Cardiac fibroblast (primary cell): ENCODE measurements at regions not wholly inside any gene's neighbourhood (a gene's known extent, or its start where the extent isn't known, plus 50 kb on each side); places are given as distances from the start of the nearest gene placed in this dataset.
"Not testable (repeated sequence)": the region's sequence is repeated elsewhere in the genome, so short reads cannot be mapped to it uniquely, and the experiment has no call there.

Experiments
- DNase-seq, 2 donors: peaks; one replicate each; pipeline versions ENCODE4 v3.0.0 to v3.0.0-alpha.2; 2010; ENCODE audit warnings: low read depth in 2 of 2
- H3K4me3 ChIP-seq, 2 donors: replicated peaks in 1 of 2; 1 replicate in 1 of 2; 2 replicates in 1 of 2; pipeline ENCODE4 v1.5.1; 2011; ENCODE audit warnings: low read depth in 2 of 2, low read length in 2 of 2, mild to moderate bottlenecking in 2 of 2, moderate library complexity in 1 of 2
- CTCF ChIP-seq: IDR thresholded peaks from one replicate; pipeline ENCODE4 v1.5.1; 2011; ENCODE audit warnings: low read depth, mild to moderate bottlenecking, low read length, inconsistent platforms

DNA sequence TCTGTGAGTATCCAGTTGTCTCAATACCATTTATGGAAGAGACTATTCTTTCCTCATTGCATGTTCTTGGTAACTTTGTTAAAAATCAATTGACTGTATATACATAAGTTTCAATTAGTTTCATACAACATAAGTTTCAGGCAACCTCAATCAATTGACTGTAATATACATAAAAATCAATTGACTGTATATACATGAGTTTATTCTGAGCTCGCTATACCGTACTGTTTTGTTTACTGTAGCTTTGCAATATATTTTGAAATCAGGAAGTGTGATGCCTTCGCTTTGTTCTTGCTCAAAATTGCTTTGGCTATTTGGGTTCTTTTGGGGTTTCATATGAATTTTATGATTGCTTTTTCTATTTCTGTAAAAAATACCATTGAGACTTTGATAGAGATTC, 392.0 kb downstream of the BTG1 start:
- H3K4me3 ChIP-seq, result no peak overlapping the region
- no peak for TF ChIP-seq CTCF
- no peak for DNase-seq

GRCh38 chr12:91746976-91747375, 398.7 kb downstream of the BTG1 start:
- DNase-seq, result no peak
- H3K4me3 ChIP-seq, result no peak overlapping the region
- no peak for TF ChIP-seq CTCF

DNA sequence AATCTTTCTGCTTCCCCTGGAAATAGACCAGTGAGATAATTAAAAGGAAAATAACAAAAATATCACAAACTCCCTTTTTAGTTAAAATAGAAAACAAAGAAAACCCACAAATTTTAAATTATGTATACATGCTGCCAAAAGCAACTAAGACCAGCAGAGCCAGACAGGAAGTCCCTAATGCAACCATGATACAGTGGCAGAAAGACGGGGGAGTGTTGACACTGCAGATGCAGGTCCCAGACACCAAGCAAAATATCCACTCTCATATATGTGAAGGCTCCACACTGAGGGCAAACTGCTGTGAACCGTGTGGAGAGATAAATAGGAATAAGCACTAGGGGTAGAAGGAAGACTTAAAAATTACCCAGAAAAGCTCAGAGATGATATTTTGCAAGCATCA, 401.0 kb downstream of the BTG1 start:
- H3K4me3 ChIP-seq, result no peak overlapping the region
- TF ChIP-seq CTCF, result no peak
- DNase-seq, result no peak

GRCh38 chr12:91743704-91744321, 401.8 kb downstream of the BTG1 start:
- no peak for TF ChIP-seq CTCF
- H3K4me3 ChIP-seq, result no peak overlapping the region
- DNase-seq, result no peak

- H3K4me3 ChIP-seq, result no peak overlapping the region
- DNase-seq, result no peak
- no peak for TF ChIP-seq CTCF
Measured at GRCh38 chr12:91743280-91743679, 402.4 kb downstream of the BTG1 start.

DNA sequence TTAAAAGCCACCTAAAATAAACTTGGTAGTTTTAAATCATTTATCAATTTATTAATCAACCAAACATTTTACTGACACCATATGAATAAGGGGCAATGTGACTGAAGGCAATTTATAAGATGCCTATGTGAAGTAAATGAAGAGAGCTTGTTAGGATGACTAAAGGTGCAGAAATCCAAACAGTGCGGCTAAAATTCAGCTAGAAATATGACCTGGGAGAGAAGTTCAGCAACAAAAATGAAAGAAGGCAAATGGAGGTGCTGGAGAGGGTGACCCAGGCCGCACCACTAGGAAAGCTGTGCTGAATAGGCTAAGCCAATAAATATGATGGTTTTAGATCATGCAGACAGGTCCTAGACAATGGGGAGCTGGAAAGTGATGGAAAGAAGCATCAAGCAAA, 403.7 kb downstream of the BTG1 start:
- no peak overlapping the region for H3K4me3 ChIP-seq
- DNase-seq, result no peak
- no peak for TF ChIP-seq CTCF

DNA sequence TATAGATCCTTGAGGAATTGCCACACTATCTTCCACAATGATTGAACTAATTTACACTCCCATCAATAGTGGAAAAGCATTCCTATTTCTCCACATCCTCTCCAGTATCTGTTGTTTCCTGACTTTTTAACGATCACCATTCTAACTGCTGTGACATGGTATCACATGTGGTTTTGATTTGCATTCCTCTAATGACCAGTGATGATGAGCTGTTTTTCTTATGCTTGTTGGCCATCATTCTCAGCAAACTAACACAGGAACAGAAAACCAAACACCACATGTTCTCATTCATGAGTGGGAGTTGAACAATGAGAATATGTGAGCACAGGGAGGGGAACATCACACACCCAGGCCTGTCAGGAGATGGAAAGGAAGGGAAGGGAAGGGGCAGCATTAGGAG, 411.8 kb downstream of the BTG1 start:
- not testable (repeated sequence) for H3K4me3 ChIP-seq

More for the DNA sequence above, 411.8 kb downstream of the BTG1 start:
- not testable (repeated sequence) for DNase-seq
